HG02623 (cell line): ENCODE measurements at regions not wholly inside any gene's neighbourhood (a gene's known extent, or its start where the extent isn't known, plus 50 kb on each side); places are given as distances from the start of the nearest gene placed in this dataset.

Source experiments
- ATAC-seq: cut with Tn5 transposase; IDR thresholded peaks from one replicate; pipeline ENCODE4 v1.9.1; 2021; ENCODE audit warnings: moderate library complexity; ENCODE audit not compliant: unreplicated experiment

GRCh38 chr4:188534917-188535316 is 395.7 kb downstream of the TRIML1 start:
- ATAC-seq: no peak

GRCh38 chr4:188536826-188537225 is 397.6 kb downstream of the TRIML1 start:
- no peak for ATAC-seq

DNA sequence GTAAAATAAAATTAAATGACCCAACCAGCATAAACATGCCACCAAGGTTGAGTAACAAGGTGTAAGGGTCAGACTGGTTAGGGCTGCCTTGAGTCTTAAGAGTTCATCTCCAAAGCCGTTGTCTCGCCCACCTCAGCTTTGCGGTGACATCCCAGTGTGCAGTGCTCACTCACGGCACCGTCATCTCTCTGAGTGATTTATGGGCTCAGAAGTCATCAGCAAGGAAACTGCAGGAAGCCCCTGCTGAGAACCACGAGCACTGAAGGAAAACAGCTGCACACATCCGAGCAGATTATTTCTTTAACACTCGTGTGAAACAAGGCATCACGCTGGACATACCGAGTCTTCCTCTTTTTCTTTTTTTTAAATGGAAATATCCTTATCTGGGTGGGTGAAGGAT is 411.1 kb downstream of the TRIML1 start:
- ATAC-seq: no peak

GRCh38 chr4:188551156-188551555 is 411.9 kb downstream of the TRIML1 start:
- no peak for ATAC-seq

DNA sequence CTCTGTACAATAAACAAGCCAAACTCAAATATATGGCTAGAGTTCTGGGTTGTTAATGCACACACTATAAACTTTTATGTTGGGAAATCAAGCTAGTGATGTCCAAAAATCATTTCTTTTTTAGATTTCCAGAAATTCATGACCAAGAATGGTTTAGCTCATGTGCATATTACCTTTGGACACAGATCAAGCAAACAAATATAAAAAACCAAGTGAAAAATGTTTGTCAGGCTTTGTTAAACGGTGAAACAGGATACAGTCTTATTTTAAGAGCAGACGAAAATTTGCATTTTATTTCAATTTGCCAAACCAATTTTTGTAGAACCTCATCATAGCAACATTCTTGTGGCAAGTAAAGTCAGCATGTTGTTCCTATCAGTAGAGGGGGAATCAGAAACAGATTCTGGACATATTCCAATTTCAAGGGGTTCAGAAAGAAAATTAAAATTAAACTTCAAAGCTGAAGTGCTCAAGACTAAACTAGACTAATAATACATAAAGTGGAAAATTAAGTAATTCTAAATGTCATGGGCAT is 413.6 kb downstream of the TRIML1 start:
- no peak for ATAC-seq

- ATAC-seq: no peak
Measured at GRCh38 chr4:188554413-188554812, 415.2 kb downstream of the TRIML1 start.

DNA sequence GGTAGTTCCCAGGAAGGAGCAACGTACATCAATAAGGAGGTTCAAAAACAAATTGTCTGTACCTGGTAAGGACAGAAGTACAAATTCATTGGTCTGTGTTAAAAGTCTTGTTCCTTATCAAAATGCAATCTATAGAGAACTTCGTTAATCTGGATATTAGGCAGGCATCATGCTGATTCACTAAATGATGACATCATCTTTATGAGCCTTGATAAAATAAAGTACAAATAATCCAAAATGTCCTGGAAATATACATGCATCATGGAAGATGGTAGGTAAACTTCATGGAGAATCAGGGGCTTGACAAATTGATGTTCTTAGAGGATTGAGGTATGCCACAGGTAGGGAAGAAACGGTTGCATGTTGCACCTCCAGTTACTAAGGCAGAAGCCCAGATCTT is 433.9 kb downstream of the TRIML1 start:
- no peak for ATAC-seq

DNA sequence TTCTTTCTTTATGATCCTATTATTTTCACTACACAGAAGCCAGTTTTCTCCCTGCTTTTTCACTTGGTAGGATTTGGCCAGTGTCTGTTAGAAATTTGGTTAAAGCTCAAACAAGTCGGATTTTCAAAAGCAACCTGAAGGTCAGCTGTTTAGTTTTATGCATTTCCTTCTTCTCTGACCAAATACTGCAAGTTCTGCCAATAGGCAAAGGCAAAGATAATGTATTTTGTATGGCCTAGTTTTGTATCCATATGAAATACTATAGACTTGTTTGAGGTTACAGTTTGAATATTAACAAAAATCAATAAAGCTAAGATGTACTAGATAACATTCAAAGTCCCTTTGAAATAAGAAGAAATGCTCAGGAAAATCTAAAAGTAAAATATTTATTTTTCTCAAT is 439.4 kb downstream of the TRIML1 start:
- ATAC-seq: no peak

DNA sequence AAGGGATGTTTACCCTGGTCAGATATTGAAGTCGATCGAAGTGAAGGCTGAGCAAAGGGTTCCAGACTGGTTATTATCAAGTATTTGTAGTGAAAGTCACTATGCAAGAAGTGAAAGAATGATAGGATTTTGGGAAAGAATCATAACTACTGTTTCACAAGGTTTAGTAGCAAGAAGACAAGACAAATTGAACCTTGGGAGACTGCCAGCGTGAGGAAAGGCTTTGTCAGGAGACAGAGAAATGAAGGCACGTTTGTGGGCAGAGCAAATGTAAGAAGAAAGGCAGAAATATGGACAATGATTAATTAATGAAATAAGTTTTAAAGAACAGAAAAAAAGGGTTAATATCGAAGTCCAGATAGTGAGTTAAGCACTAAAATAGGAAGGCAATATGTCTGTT is 456.8 kb downstream of the TRIML1 start:
- ATAC-seq: no peak

GRCh38 chr4:188603646-188604045 is 464.4 kb downstream of the TRIML1 start:
- no peak for ATAC-seq

DNA sequence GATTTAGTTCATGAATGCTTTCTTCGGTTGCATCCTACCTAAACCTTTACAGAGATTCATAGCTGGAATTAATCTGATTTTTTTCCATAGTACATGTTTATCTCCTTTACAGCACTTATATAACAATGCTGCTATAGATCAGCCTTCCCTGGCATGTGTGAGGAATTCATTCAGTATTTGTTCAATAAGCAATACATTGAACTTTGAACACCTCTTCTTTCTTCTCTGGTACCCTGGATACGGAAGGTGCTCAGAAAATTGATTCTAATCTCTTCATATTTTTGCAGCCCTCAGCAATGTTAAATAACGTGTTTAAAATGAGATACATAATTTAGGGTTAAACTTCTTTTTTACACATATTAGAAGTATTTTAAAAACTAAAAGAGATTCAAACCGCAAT is 467.4 kb downstream of the TRIML1 start:
- no peak for ATAC-seq

- ATAC-seq: no peak
Measured at GRCh38 chr4:188611143-188611542, 471.9 kb downstream of the TRIML1 start.

GRCh38 chr4:188612659-188613058 is 473.4 kb downstream of the TRIML1 start:
- ATAC-seq: no peak

DNA sequence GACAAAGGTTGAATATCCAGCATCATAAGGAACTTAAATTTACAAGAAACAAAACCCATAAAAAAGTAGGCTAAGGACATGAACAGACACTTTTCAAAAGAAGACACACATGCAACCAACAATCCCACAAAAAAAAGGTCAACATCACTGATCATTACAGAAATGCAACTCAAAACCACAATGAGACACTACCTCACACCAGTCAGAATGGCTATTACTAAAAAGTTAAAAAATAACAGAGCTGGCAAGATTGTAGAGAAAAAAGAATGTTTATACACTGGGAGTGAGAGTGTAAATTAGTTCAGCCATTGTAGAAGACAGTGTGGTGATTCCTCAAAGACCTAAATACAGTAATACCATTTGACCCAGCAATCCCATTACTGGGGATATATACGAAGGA is 474.7 kb downstream of the TRIML1 start:
- no peak for ATAC-seq

DNA sequence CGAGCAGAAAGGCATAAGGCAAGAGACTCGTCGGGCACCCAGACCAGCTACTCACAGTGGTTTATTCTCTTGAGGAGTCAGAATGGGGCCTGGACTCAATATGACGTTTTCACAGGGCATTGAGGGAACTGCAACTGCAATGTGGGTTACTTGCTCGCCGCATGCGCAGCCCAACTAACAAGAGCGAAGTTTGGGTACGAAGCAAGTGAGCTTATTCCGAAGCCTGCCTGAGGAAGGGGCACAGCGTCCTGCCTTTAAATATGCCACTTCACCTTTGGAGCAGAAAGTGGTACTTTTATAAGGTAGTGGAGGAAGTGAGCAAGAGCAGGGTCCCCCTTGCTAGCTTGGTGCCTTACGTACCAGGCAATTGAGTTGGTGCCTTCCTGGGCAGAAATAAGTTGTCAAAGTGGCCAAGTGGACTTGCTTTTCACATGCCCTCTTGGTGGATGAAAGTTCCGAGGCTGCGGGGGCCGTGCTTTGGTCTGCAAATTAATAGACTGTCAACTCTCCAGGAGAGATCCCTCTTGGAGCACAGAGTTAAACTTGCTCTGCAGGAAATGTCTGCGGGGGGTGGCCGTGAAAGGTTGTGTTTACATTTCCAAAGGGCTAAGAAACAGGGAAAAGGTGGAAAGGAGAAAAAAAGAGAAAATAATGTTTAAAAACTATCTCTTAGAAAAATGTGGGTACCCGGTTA is 480.4 kb downstream of the TRIML1 start:
- no peak for ATAC-seq

DNA sequence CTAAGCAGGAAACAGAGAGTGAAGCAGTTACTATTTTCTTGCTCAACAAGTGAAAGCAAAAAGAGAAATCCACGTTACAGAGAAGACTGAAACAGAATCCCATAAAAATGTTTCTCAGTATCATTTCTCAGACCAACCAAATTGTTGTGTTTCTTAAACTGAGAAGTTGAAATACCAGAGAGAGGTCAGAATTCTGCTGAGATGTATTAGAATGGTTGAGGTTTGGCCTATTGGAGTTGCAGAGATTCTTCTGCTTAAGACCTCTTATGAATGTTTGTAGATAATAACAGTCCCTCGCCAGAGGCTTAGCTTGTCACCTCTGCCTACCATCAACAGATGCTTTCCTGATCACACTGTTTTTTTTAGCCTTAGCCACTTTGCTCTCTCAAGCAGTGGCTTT is 481.4 kb downstream of the TRIML1 start:
- ATAC-seq: no peak

DNA sequence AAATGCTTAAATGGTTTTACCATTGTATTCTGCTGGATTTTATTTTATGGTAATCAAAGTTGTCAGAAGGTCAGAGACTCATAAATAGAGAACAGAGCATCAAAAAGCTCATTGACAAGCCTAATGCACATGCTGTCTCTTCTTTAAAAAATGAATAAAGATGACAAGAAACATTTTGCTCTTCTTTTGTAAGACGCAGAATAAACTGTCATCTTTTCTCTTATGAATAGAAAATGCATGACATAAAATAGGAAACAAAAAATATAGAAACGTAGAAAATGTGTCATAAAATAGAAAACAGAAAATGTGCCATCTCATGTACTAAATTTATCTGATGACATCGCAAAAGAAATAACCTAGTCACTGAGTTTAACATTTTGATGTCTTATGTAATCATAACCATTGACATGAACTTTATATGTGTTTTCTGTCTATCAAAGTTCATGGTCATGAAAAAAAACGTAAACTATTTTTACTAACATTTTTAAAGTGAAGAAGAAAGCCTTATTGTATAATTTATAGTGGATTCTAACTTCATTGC is 484.1 kb downstream of the TRIML1 start:
- ATAC-seq: no peak

DNA sequence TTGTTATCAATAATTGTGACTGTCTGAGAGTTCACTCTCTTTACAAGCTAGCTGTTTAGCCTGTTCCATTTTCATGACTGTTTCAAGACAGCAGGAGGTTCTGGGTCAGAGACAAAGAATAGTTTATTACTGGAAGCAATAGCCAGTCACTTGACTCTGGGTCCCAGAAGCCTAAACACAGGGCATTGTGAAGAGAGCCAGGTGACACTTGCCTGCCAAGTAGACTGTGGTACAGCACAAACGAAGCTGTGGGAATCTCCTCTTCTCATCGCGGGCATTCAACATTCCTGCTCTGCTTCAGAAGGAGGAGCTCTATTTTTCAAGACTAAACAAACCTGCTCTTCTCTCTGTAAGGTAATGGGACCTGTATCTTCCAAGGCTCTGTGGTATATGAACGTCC is 485.1 kb downstream of the TRIML1 start:
- no peak for ATAC-seq

DNA sequence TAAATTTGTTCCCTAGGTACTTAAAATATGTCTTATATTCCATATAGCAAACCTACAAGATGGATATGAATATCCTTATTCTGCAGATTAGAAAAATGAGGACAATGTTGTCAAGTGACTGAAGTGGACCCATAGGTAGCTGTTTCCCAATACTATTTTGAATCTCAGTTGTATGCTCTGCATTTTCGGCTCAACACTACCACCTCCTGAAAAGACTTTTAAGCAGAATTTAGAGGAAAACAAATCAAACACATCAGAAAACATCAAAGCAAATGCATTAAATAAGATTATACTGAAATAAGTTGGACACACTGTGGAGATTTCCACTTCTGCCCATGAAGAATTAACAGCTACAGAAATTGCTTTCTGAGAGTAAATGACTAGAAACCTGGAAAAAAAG is 488.7 kb downstream of the TRIML1 start:
- no peak for ATAC-seq

GRCh38 chr4:188639479-188640100 is 500.3 kb downstream of the TRIML1 start:
- no peak for ATAC-seq

GRCh38 chr4:188647820-188648370 is 508.7 kb downstream of the TRIML1 start:
- no peak for ATAC-seq

DNA sequence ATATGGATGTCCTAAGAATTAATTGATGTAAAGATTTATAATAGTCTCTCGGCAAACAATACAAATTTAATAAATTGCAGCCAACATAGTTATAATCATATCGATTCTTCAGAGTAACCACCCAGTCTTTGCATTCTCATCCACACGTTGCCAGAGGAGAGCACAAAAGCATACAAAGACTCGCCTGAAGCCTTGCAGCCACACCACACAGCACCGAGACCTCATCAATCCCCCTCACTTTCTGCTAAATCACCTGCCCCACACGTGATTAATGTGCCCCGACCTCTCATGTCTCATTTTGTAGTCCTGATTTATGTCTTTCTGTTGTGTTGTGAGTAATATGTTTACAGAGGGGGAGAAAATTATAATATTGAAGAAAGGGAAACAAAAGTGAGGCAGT is 510.4 kb downstream of the TRIML1 start:
- ATAC-seq: no peak
